NCI-H2196 (cell line): ENCODE measurements at regions not wholly inside any gene's neighbourhood (a gene's known extent, or its start where the extent isn't known, plus 50 kb on each side); places are given as distances from the start of the nearest gene placed in this dataset.
"Not testable (repeated sequence)": the region's sequence is repeated elsewhere in the genome, so short reads cannot be mapped to it uniquely, and the experiment has no call there.

Source experiments
- DNase-seq: peaks from one replicate; lab custom pipeline; 2025; ENCODE audit not compliant: unreplicated experiment; lab: John Stamatoyannopoulos, UW

DNA sequence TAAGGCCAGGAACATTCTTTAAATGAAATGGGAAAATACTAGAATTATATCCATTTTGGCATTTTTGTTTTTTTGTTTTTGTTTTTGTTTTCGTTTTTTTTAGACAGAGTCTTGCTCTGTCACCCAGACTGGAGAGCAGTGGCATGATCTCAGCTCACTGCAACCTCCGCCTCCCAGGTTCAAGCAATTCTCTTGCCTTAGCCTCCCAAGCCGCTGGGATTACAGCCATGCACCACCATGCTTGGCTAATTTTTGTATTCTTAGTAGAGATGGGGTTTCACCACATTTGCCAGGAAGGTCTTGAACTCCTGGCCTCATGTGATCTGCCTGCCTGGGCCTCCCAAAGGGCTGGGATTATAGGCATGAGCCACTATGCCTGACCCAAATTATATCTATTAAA is 520.7 kb upstream of the RORB start:
- not testable (repeated sequence) for DNase-seq

DNA sequence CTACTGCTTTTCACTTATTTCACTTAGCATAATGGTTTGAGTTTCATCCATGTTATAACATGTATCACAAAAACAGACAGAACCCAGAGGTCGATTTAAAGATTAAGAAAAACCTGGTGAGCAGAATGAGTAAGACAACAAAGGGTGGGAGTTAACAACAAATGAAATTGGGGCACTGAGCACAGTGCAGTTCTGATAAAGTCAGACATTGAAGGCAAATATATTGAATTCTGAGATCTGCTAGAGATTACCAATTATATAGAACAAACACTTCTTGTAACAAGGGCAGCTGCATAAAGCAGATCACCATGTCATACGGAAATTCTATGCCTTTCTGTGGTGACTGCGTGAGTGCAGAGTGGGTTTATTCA is 517.3 kb upstream of the RORB start:
- DNase-seq = no peak

DNA sequence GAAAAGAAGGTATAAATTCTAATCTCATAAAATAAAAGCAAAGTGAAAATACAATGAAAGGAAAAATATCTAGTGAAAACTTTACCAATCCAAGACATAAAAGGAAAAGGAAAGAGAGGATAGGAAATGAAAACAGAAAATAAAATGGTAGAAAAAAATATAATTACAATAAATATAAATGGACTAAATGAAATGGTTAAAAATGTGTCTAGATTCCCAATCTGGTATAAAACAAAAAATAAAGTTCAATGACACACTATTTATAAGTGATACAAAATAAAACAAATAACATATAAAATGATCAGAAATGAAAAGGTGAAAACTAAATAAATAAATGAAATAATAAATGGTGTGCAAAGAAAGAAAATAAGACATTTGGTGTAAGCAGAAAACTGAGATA is 516.4 kb upstream of the RORB start:
- no peak for DNase-seq

DNA sequence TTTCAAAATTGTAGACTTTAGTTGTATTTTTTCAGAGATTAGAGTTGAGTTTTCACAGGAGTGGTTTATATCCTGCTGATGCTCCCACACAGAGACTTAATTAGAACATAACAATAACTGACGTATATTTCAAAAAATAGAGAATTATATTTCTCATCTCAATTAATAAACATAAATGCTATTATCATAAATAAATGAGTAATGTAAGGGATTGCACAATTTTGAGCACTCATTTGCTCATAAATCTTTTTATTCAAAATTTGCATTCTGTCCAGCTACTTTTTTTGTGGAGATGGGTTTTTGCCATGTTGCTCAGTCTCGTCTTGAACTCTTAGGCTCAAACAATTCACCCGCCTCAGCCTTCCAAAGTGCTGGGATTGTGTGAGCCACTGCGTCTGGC is 515.7 kb upstream of the RORB start:
- DNase-seq = no peak

DNA sequence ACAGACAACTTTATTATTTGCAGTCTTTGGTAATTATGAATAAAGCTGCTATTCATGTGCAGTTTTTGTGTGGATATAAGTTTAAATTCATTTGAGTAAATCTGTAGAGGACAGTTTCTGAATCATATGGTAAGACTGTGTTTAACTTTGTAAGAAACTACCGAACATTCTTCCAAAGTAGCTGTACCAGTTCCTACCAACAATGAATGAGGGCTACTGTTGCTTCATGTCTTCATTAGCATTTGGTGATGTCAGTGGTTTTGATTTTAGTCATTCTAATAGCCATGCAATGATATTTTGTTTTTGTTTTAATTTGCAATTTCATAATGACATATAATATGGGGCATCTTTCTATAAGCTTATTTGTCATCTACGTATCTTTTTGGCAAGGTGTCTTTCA is 501.3 kb upstream of the RORB start:
- DNase-seq = no peak

DNA sequence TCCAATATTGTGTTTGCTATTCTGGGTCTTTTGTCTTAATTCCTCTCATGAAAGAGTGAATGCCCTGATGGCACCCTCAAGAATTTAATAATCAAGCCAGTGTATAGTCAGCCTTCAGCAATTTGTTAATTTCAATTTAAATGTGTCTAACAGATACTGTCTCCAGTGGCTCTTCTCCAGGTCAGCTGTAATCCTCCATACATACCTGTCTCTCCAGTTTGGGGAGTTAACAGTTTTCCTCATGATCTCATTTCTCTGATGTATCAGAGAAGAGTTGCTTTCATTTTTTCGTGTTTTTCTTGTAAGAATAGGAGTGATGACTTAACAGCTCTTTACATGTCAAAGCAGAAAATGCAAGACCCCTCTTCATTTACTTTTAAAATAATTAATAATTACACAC is 500.3 kb upstream of the RORB start:
- DNase-seq = no peak

DNA sequence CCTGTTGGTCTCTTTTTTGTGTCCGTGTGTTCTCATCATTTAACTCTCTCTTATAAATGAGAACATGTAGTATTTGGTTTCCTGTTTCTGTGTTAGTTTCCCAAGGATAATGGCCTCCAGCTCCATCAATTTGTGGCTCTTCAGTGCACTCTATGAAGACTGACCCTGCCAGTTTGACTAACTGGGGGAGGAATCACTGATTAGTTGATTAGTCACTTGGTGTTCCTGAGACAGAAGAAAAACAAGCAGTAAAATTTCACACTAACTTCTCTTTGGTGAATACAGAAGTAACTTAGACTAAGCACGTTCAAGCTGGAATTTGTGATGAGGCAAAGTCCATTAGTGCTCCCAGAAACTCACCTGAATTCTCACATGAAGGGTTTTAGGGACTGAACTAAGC is 495.8 kb upstream of the RORB start:
- no peak for DNase-seq

DNA sequence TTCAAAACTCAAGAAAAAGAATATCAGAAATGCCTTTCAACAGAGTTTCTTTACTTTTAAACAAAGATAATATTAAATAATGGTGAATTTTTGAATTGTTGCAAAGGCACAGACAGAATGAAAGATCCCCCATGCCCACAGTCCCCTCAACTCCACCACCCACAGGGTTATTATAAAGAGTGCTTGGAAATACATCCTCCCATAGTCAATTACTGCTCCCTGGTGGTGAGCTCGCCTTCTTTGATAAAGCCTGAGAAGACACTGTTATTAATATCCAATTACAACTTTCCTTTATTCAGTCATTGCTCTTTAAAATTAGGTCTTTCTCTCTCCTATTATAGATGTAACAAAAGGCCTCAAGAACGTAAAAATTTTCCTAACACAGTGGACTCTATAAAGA is 490.2 kb upstream of the RORB start:
- no peak for DNase-seq

DNA sequence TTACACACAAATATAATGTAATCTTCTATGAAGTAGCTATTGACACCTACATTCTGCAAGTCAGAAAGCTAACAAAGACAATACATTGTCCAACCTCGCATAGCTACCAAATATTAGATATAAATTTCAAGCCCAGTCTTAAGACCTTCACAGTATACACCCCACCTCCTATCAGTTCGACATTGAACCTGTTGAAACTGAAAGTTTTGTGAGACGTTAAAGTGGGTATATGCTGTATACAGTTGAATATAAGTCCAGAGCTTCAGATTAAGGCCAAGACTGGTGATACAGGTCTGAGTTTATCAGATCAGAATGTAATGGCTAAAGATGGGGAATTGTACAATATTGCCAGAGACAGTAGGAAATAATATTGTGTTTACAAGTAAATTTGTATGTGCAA is 489.3 kb upstream of the RORB start:
- DNase-seq = no peak

DNA sequence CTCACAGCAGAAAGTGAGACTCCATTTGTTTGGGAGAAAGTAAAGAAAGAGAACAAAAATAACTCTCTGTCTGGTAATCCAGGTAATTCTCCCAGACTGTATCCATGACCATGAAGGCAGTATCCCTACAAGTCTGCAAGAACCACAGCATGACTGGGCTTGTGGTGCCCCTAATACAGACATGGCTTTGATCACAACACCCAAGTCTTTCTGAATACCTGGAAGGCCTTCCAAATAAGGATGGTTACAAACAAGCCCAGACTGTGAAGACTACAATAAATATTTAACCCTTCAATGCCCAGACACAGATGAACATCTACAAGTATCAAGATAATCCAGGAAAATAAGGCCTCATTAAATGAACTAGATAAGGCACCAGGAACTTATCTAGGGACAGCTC is 481.1 kb upstream of the RORB start:
- no peak for DNase-seq

DNA sequence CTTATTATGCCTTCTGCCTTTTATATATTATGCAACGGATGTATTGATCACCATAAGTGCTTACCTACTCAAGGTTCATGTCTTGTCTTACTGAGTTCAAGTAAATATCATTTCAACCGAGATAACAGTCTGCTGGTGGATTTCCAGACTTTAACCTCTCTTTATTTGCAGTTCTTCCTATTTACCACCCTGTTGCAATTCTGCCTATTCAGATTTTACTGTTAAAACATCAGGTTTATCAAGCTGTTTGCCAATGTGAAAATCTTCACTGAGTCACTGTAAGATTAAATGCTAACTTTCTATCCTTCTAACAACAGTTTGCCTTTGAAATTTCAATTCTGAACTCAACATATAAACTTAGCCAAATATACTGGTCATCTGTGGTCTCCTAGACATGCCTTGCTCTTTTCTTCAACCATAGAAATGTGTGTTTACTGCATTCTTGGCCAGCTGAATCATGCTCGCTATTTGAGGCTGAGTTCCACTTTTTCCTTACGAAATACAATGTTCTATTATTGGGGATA is 471.7 kb upstream of the RORB start:
- DNase-seq = no peak

DNA sequence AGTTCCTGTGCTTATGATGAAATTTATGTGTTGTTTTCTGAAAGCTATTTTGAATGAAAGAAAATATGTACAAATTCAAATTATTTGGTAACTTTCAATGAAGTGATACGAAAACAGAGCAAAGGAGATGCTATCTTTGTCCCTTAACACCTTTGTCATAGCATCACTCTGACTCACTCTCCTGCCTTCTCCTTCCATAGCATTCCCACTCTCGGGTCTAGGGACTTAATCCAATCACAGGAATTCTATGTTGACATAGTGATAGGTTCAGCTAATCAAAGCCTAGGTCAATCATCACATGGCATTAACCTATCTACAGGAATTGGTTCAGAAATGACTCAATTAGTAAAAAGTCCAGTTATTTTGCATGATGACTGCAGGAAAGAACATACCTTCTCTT is 464.7 kb upstream of the RORB start:
- DNase-seq = no peak

DNA sequence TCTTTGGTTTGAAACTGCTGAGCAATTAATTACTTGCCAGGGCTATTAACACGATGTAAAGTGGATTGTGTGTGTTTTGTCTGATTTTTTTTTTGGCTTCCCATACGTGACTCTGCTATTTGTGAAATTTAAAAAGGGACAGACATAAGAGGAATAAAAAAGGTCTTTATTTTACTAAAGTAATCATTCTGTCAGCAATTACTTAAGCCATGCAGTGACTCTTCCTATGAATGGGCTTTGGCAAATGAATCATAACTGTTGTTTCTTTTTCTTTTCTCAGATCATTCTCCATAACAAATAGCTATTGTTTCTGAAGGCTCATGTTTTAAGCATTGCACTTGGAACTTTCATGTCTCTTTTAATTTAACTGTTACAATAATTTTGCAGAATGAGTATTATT is 461.3 kb upstream of the RORB start:
- no peak for DNase-seq

DNA sequence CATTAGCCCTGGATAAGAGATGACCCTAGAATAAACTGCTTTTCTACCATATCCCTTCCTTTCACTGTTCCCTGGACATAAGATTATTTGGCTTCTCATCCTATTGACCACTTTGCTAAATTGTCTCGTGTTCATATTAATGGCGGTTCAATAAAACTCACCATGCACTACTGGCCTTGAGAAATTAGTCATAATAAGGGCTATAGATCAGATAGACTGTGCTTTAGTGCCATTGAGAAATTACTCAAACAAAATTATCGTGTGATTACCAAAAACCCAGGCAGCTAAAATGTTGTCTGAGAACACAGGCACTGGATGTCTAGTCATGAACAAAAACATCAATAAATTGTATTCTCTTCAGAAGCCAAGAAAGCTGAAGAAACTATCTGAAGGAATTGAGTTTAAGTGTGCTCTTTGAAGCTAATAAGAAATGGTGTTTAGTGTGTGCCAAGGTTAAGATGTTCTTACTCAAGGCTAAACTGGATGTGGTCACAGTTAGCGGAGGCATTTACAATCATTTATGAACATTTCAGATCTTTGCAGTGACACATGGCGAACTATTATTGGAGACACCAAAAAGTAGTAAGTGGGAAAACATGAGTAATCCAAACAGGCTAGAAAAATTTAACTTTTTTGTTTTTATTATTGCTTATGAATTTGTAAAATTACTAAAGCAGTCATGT is 460.4 kb upstream of the RORB start:
- DNase-seq = no peak

DNA sequence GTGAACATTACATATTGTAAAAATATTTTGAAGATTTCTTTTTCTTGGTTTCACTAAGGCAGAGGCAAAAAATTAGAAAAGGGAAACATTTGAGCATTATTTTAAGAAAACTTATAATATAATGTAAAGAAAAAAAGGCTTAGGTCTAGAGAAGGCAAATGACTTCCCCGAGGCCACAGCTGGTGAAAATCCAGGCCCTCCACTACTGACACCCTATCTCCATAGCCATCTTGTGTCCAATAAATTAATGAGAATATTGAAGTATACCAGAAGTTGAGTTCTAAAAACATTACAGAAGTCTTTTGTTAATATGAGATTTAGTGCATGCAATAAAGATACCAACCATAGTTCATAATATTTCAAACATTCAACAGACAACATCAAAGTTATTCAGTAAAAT is 459.9 kb upstream of the RORB start:
- no peak for DNase-seq

DNA sequence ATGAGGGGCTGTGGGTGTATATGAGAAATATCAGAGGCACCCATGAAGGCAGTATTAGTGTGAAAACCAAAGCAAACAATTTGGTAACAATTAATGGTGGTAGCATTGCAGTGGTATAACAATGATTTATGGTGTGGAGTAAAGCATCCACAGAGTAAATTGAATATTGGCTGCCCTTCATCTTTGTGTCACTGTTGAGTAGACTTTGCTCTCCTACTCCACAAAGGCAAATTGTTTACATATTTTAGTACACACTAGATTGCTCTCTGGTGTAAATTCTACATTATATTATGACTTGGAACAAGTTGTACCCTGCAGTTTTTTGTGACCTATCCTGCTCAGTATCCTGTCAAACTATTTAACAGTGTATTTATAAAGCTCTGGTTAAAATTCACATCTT is 455.5 kb upstream of the RORB start:
- no peak for DNase-seq

DNA sequence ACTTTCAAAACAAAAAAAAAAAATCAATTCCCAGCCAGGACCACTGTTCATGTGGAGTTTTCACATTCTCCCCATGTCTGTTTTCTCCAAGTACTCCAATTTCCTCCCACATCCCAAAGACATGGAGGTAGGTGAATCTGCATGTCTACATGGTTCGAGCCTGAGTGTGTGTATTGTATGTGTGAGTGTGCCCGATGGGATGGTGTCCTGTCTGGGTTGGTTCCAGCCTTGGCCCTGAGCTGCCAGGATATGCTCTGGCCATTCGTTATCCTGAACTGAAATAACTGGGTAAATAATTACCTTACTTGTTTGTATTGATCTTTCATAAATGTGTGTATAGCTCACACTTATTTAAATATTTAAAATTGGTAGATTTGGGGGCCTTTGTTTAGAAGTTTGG is 452.3 kb upstream of the RORB start:
- DNase-seq = no peak

DNA sequence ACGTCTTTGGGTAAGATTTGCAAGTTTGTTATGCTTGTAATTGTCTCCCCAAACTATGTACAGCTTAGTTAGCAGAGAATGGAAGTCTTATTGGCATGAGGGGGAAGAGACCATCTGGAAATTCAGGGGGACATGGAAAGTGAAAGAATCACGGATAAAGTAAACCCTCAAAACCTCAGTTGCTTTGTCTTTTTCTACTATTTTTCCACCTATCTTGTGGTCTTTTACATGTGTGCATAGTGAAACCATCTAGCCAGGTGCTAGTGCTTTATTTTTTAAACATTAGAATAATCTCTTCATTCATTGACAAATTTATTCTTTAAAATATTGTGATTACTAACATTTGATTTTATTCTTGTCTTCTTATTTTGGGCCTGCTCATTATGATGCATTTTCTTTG is 441.1 kb upstream of the RORB start:
- no peak for DNase-seq

DNA sequence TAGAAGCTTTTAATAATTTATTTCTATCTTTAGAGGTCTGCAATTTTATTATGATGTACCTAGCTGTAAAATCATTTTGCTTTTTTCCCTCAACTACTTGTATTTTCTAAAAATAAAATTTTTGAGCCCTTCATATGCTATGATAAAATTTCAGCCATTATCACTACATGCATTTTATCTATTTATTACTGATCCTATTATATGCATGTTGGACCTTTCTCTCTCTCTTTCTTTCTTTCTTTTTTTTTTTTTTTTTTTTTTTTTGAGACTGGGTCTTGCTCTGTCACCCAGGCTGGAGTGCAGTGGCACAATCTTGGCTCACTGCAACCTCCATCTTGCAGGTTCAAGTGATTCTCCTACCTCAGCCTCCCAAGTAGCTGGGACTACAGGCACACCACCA is 440.1 kb upstream of the RORB start:
- DNase-seq = not testable (repeated sequence)

DNA sequence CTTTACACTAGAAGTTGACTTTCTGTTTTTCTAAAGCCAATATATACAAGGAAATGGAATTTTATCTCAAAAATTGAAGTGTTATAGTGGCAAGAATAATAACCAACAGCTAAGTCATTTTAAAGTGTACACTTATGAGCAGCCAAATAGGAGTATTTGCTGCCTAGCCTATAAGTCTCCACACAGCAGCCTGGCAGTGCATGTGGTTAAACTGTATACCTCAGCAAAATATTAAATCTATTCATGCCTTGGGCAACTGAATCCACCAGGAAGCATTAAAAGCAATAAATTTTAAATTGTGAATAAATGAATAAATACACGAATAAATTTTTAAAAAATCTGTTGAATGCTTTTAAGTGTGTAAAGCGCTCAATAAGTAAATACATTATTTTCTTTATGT is 432.4 kb upstream of the RORB start:
- DNase-seq = no peak

DNA sequence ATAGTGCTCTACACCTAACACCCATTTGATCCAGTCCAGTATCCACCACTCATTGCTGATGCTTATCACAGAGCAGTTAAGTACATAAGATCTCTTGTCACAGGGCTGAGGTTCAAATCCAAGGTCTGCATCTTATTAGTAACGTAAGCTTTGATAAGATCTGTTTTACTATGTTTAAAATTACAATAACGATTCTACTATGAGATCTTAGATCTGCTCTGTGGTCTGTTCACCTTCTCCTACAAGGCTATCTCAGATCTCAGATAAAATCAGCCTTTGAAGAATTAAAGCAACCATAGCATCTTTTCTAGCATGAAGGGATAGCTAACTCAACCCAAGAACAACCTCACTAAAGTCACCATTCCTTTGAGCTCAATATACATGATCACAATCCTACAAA is 431.0 kb upstream of the RORB start:
- DNase-seq = no peak

DNA sequence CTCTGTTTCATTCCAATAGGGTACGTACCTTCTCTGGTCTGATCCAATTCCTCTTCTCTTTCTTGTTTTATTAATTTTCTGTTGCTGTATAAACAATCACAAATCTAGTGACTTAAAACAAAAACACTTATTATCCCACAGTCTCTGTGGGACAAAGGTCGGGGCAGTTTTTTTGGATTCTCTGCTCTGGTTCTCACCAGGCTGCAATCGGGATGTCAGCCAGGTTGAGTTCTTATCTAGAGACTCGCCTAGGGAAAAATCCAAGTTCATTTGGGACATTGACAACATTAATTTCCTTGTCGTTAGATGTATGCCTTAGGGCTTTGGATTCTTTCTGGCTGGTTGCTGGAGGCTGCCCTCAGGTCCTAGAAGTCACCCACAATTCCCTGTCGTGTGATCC is 430.5 kb upstream of the RORB start:
- no peak for DNase-seq

DNA sequence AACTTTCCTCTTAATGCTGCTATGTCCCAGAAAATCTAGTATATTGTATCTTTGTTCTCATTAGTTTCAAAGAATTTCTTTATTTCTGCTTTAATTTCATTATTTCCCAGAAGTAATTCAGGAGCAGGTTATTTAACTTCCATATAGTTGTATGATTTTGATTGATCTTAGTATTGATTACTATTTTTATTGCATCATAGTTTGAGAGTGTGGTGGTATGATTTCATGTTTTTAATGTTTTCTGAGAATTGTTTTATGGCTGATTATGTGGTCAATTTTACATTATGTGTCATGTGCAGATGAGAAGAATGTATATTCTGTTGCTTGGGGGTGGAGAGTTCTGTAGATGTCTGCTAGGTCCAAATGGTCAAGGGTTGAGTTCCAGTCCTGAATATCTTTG is 425.6 kb upstream of the RORB start:
- no peak for DNase-seq

DNA sequence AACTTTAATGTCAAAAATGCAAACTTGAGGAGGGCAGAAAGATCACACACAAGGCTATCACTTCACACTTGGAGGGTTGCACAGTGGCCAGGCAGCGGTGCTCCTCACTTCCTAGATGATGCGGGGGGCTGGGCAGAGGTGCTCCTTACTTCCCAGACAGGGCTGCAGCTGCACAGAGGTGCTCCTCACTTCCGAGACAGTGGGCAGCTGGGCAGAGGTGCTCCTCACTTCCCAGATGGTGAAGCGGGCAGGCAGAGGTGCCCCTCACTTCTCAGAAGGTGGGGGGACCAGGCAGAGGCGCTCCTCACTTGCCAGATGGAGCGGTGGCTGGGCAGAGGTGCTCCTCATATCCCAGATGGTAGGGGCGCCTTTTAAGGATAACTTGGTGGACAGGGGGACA is 423.2 kb upstream of the RORB start:
- no peak for DNase-seq
